PC-9 (cell line): ENCODE measurements at regions not wholly inside any gene's neighbourhood (a gene's known extent, or its start where the extent isn't known, plus 50 kb on each side); places are given as distances from the start of the nearest gene placed in this dataset.

Source experiments
- BruUV-seq: library from RNA; stranded (reverse); fragments of 400-500 nt; replicated peaks from 2 replicates; lab custom pipeline; 2021; lab: Mats Ljungman, UMichigan
- CTCF ChIA-PET: fragments of 300-600 bp; sonication (Branson Sonifier 250); formaldehyde crosslinking; loops from one replicate; lab custom pipeline; 2022; ENCODE audit warnings: antibody characterized with exemption; lab: Charles Lee
- POLR2A ChIA-PET: fragments of 300-600 bp; sonication (Branson Sonifier 250); formaldehyde crosslinking; loops from one replicate; lab custom pipeline; 2022; ENCODE audit warnings: antibody characterized with exemption; ENCODE audit not compliant: unreplicated experiment; lab: Charles Lee
- DNase-seq, 2 experiments: peaks; one replicate each; pipeline versions ENCODE4 v3.0.0 to v3.0.0-alpha.2; 2015 to 2022; ENCODE audit warnings: mixed read lengths in 1 of 2
- H2AFZ ChIP-seq: fragments of 200-600 bp; sonication (generic); 2 replicates; pipeline ENCODE4 v1.8.1; 2017; ENCODE audit warnings: antibody characterized with exemption
- H3F3A ChIP-seq: fragments of 200-600 bp; sonication (generic); 2 replicates; pipeline ENCODE4 v1.8.1; 2017; ENCODE audit warnings: antibody characterized with exemption, mild to moderate bottlenecking, low read depth; ENCODE audit not compliant: insufficient read depth
- H3K27ac ChIP-seq: fragments of 200-600 bp; sonication (generic); 2 replicates; pipeline ENCODE4 v1.6.1; 2016; ENCODE audit warnings: mixed run types
- H3K27me3 ChIP-seq: fragments of 200-600 bp; sonication (generic); 2 replicates; pipeline ENCODE4 v1.6.1; 2016; ENCODE audit warnings: low read depth, mixed run types; ENCODE audit not compliant: insufficient read depth
- H3K36me3 ChIP-seq: fragments of 200-600 bp; sonication (generic); 2 replicates; pipeline ENCODE4 v1.6.1; 2016; ENCODE audit warnings: low read depth, mixed run types
- H3K4me1 ChIP-seq: fragments of 200-600 bp; sonication (generic); replicated peaks from 2 replicates; pipeline ENCODE4 v1.6.1; 2016; ENCODE audit warnings: mixed run types; ENCODE audit not compliant: insufficient read depth
- H3K4me2 ChIP-seq: fragments of 200-600 bp; sonication (generic); 2 replicates; pipeline ENCODE4 v1.6.1; 2017; ENCODE audit warnings: mixed run types
- H3K4me3 ChIP-seq: fragments of 200-600 bp; sonication (generic); 2 replicates; pipeline ENCODE4 v1.6.1; 2016; ENCODE audit warnings: mixed run types
- H3K79me2 ChIP-seq: fragments of 200-600 bp; sonication (generic); 2 replicates; pipeline ENCODE4 v1.6.1; 2017; ENCODE audit warnings: low read depth, mixed run types
- H3K9me2 ChIP-seq: fragments of 200-600 bp; sonication (generic); 2 replicates; pipeline ENCODE4 v1.8.1; 2017; ENCODE audit warnings: mild to moderate bottlenecking; ENCODE audit not compliant: insufficient read depth
- H3K9me3 ChIP-seq: fragments of 200-600 bp; sonication (generic); 2 replicates; pipeline ENCODE4 v1.8.1; 2016; ENCODE audit warnings: low read depth; ENCODE audit not compliant: insufficient read depth
- H4K20me1 ChIP-seq: fragments of 200-600 bp; sonication (generic); 2 replicates; pipeline ENCODE4 v1.8.1; 2017; ENCODE audit not compliant: insufficient read depth
- EZH2 ChIP-seq: fragments of 200-600 bp; sonication (generic); IDR thresholded peaks from 2 replicates; pipeline ENCODE4 v1.8.0; 2017; ENCODE audit warnings: antibody characterized with exemption, low read depth
- intact Hi-C: fragments of 100-400 bp; cut with micrococcal nuclease; formaldehyde crosslinking; loops from one replicate; pipeline ENCODE4 v1.10.0; 2022; ENCODE audit not compliant: unreplicated experiment
- TF ChIP-seq, protein P1 (sequence below): fragments of 200-600 bp; sonication (generic); conservative IDR thresholded peaks from 2 replicates; pipeline ENCODE4 v1.6.1; 2017; ENCODE audit warnings: mixed run types, antibody characterized with exemption, mild to moderate bottlenecking, moderate library complexity

DNA sequence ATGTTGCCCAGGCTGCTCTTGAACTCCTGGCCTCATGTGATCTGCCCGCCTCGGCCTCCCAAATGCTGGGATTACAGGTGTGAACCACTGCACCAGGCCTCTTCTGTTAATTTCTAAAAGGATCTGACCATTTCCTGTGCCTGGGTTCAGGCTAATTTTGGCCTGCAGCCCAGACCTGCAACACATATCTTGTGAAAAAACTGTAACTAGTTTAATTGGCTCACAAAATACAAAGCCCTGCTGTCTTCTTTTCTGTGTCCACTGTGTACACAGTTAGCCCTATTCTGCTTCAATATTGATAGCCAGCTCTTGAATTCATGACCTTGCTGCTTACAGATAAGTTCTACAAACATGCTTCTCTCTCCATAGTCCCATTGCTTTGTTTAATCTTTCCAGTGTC, 753.5 kb downstream of the PDHA2 start:
- H4K20me1 ChIP-seq = no peaks in the 10 kb centered on the region
- H2AFZ ChIP-seq = no peak overlapping the region
- ChIA-PET CTCF (no interaction called here), POLR2A (no interaction called here)
- intact Hi-C loops = no loop called here
- H3K4me1 ChIP-seq = no peaks in the 10 kb centered on the region
- H3K27me3 ChIP-seq = no peaks in the 10 kb centered on the region
- no peak overlapping the region for H3K27ac ChIP-seq
- no peak for TF ChIP-seq EZH2
- TF ChIP-seq, protein P1, sequence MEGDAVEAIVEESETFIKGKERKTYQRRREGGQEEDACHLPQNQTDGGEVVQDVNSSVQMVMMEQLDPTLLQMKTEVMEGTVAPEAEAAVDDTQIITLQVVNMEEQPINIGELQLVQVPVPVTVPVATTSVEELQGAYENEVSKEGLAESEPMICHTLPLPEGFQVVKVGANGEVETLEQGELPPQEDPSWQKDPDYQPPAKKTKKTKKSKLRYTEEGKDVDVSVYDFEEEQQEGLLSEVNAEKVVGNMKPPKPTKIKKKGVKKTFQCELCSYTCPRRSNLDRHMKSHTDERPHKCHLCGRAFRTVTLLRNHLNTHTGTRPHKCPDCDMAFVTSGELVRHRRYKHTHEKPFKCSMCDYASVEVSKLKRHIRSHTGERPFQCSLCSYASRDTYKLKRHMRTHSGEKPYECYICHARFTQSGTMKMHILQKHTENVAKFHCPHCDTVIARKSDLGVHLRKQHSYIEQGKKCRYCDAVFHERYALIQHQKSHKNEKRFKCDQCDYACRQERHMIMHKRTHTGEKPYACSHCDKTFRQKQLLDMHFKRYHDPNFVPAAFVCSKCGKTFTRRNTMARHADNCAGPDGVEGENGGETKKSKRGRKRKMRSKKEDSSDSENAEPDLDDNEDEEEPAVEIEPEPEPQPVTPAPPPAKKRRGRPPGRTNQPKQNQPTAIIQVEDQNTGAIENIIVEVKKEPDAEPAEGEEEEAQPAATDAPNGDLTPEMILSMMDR = no peak
- H3F3A ChIP-seq = no peaks in the 10 kb centered on the region
- no peaks in the 10 kb centered on the region for H3K79me2 ChIP-seq
- H3K36me3 ChIP-seq = no peaks in the 10 kb centered on the region
- no peaks in the 10 kb centered on the region for H3K9me3 ChIP-seq
- no peaks in the 10 kb centered on the region for H3K9me2 ChIP-seq
- H3K4me2 ChIP-seq = no peak overlapping the region
- no TSS peak for BruUV-seq
- DNase-seq = no peak
- no peak overlapping the region for H3K4me3 ChIP-seq

DNA sequence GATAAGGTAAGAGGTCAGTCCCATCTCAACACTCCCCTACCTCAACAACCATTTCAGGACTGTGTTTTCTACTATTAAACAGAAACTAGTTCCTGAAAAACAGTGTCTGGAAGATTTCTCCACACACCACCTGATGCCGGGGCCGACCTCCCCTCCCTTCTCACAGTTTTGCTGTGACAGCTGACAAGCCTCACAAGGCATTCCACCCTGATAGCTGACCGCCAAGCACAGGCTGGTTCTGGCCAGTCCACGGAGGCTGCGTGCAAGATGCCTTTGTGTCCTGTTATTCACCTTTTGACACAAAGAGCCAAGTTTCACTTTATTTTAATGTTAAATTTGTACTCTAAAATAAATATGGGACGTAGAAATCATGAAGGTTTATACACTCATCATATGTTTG, 758.6 kb downstream of the PDHA2 start:
- H3K79me2 ChIP-seq = no peaks in the 10 kb centered on the region
- no peak overlapping the region for H3K4me3 ChIP-seq
- no peak for DNase-seq
- no peak for TF ChIP-seq EZH2
- TF ChIP-seq, protein P1 = no peak
- no peak overlapping the region for H2AFZ ChIP-seq
- no peak overlapping the region for H3K4me2 ChIP-seq
- no peak overlapping the region for H3K27ac ChIP-seq
- BruUV-seq = no TSS peak
- H3K9me3 ChIP-seq = no peaks in the 10 kb centered on the region
- intact Hi-C loops = no loop called here
- no peaks in the 10 kb centered on the region for H3K9me2 ChIP-seq
- ChIA-PET CTCF (no interaction called here), POLR2A (no interaction called here)
- no peaks in the 10 kb centered on the region for H3F3A ChIP-seq
- H3K27me3 ChIP-seq = no peaks in the 10 kb centered on the region
- H3K4me1 ChIP-seq = no peaks in the 10 kb centered on the region
- H4K20me1 ChIP-seq = no peaks in the 10 kb centered on the region
- no peaks in the 10 kb centered on the region for H3K36me3 ChIP-seq

DNA sequence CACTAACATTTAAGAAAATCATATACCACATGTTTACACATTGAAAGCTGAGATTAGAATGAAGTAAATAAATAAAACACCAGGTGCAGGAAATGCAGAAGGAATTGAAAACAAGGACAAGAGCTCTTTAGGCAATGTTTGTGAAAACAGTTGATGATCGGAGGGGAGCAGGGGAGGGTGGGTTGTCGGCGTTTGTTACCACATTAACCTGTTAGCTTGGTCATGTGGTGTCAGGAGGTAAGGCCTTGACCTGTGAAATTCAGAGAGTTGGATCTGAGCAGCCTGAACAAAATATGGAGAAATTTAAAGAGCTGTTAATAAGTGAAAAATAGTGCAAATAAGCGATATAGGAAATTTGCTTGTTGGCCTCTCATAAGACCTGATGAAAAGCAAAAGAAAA, 759.9 kb downstream of the PDHA2 start:
- no peaks in the 10 kb centered on the region for H3K79me2 ChIP-seq
- H4K20me1 ChIP-seq = no peaks in the 10 kb centered on the region
- H3K9me3 ChIP-seq = no peaks in the 10 kb centered on the region
- H3K27ac ChIP-seq = no peak overlapping the region
- H2AFZ ChIP-seq = no peak overlapping the region
- no peaks in the 10 kb centered on the region for H3K4me1 ChIP-seq
- intact Hi-C loops = no loop called here
- H3K9me2 ChIP-seq = no peaks in the 10 kb centered on the region
- H3K36me3 ChIP-seq = no peaks in the 10 kb centered on the region
- H3K4me2 ChIP-seq = no peak overlapping the region
- POLR2A ChIA-PET = no interaction called here
- H3K27me3 ChIP-seq = no peaks in the 10 kb centered on the region
- CTCF ChIA-PET = no interaction called here
- DNase-seq = no peak
- TF ChIP-seq EZH2 = no peak
- TF ChIP-seq, protein P1 = no peak
- no TSS peak for BruUV-seq
- H3K4me3 ChIP-seq = no peak overlapping the region
- H3F3A ChIP-seq = no peaks in the 10 kb centered on the region
